WTC11 (cell line): ENCODE measurements at regions not wholly inside any gene's neighbourhood (a gene's known extent, or its start where the extent isn't known, plus 50 kb on each side); places are given as distances from the start of the nearest gene placed in this dataset.
"Not testable (repeated sequence)": the region's sequence is repeated elsewhere in the genome, so short reads cannot be mapped to it uniquely, and the experiment has no call there.

Source experiments
- ATAC-seq: fragments of 200-7000 bp; cut with Tn5 transposase; 2 replicates; pipeline ENCODE4 v1.10.0; 2021; ENCODE audit warnings: mild to moderate bottlenecking, moderate library complexity
- CTCF ChIA-PET: fragments of 300-600 bp; sonication (Branson Sonifier 250); formaldehyde crosslinking; loops from one replicate; lab custom pipeline; 2021; ENCODE audit warnings: antibody characterized with exemption; lab: Charles Lee
- POLR2A ChIA-PET: fragments of 350-600 bp; sonication (Branson Sonifier 250); formaldehyde crosslinking; loops from one replicate; lab custom pipeline; 2021; ENCODE audit warnings: antibody characterized with exemption; lab: Charles Lee
- DNase-seq: peaks from one replicate; pipeline ENCODE4 v3.0.0; 2021; ENCODE audit warnings: low spot score
- H3K27ac Mint-ChIP-seq: 2 replicates; pipeline ENCODE4 v1.8.0; 2021; ENCODE audit warnings: mixed read lengths
- H3K27me3 Mint-ChIP-seq: 2 replicates; pipeline ENCODE4 v1.8.0; 2021; ENCODE audit warnings: low read depth, mild to moderate bottlenecking, moderate library complexity, mixed read lengths
- H3K36me3 Mint-ChIP-seq: 2 replicates; pipeline ENCODE4 v1.8.0; 2021; ENCODE audit warnings: mixed read lengths
- H3K4me1 Mint-ChIP-seq: 2 replicates; pipeline ENCODE4 v1.8.0; 2022; ENCODE audit warnings: mixed read lengths
- H3K4me3 Mint-ChIP-seq: 2 replicates; pipeline ENCODE4 v1.8.0; 2021; ENCODE audit warnings: mild to moderate bottlenecking, moderate library complexity, mixed read lengths
- H3K9me3 Mint-ChIP-seq: 2 replicates; pipeline ENCODE4 v1.8.0; 2021; ENCODE audit warnings: mixed read lengths
- ATF3 ChIP-seq: sonication (generic); formaldehyde crosslinking; conservative IDR thresholded peaks from 2 replicates; pipeline ENCODE4 v1.8.1; 2022; ENCODE audit warnings: mild to moderate bottlenecking, missing genetic modification reagents
- CBFB ChIP-seq: sonication (generic); formaldehyde crosslinking; IDR thresholded peaks from 2 replicates; pipeline ENCODE4 v1.8.1; 2022; ENCODE audit warnings: mild to moderate bottlenecking, low read depth, missing genetic modification reagents
- E2F4 ChIP-seq: sonication (generic); formaldehyde crosslinking; IDR thresholded peaks from 2 replicates; pipeline ENCODE4 v1.8.1; 2022; ENCODE audit warnings: low read depth, mild to moderate bottlenecking, moderate library complexity, missing genetic modification reagents, borderline replicate concordance
- E2F5 ChIP-seq: sonication (generic); formaldehyde crosslinking; IDR thresholded peaks from 2 replicates; pipeline ENCODE4 v1.8.1; 2022; ENCODE audit warnings: mild to moderate bottlenecking, moderate library complexity, missing genetic modification reagents
- FOXP4 ChIP-seq: sonication (generic); formaldehyde crosslinking; IDR thresholded peaks from 2 replicates; pipeline ENCODE4 v1.8.0; 2022; ENCODE audit warnings: mild to moderate bottlenecking, missing genetic modification reagents
- HMGXB4 ChIP-seq: sonication (generic); formaldehyde crosslinking; IDR thresholded peaks from 2 replicates; pipeline ENCODE4 v1.8.1; 2023; ENCODE audit warnings: mild to moderate bottlenecking, moderate library complexity, missing genetic modification reagents
- JAZF1 ChIP-seq: fragments of 250-450 bp; sonication (Bioruptor Pico); IDR thresholded peaks from 2 replicates; pipeline ENCODE4 v1.9.0; 2021; ENCODE audit warnings: moderate library complexity, mild to moderate bottlenecking, inconsistent platforms
- MXD4 ChIP-seq: fragments of 250-450 bp; sonication (Bioruptor Pico); IDR thresholded peaks from 2 replicates; pipeline ENCODE4 v1.8.0; 2021; ENCODE audit warnings: mild to moderate bottlenecking, moderate library complexity, borderline replicate concordance
- MYBL2 ChIP-seq: sonication (generic); formaldehyde crosslinking; IDR thresholded peaks from 2 replicates; pipeline ENCODE4 v1.8.1; 2023; ENCODE audit warnings: mild to moderate bottlenecking, moderate library complexity, missing genetic modification reagents
- STAT6 ChIP-seq: sonication (generic); formaldehyde crosslinking; conservative IDR thresholded peaks from 2 replicates; pipeline ENCODE4 v1.8.1; 2023; ENCODE audit warnings: mild to moderate bottlenecking, low read depth, missing genetic modification reagents, moderate library complexity
- TCF7 ChIP-seq: sonication (generic); formaldehyde crosslinking; IDR thresholded peaks from 2 replicates; pipeline ENCODE4 v1.8.0; 2022; ENCODE audit warnings: mild to moderate bottlenecking, low read depth, missing genetic modification reagents, moderate library complexity
- TEAD4 ChIP-seq: sonication (generic); formaldehyde crosslinking; IDR thresholded peaks from 2 replicates; pipeline ENCODE4 v1.8.0; 2022; ENCODE audit warnings: mild to moderate bottlenecking, missing genetic modification reagents
- ZNF138 ChIP-seq: sonication (generic); formaldehyde crosslinking; conservative IDR thresholded peaks from 2 replicates; pipeline ENCODE4 v1.8.1; 2022; ENCODE audit warnings: mild to moderate bottlenecking, moderate library complexity, missing genetic modification reagents
- ZNF232 ChIP-seq: sonication (generic); formaldehyde crosslinking; IDR thresholded peaks from 2 replicates; pipeline ENCODE4 v1.8.0; 2022; ENCODE audit warnings: mild to moderate bottlenecking, missing genetic modification reagents
- ZNF263 ChIP-seq: sonication (generic); formaldehyde crosslinking; IDR thresholded peaks from 2 replicates; pipeline ENCODE4 v1.8.1; 2022; ENCODE audit warnings: low read depth, mild to moderate bottlenecking, moderate library complexity, missing genetic modification reagents
- ZNF396 ChIP-seq: fragments of 250-450 bp; sonication (Bioruptor Pico); IDR thresholded peaks from 2 replicates; pipeline ENCODE4 v1.8.0; 2021; ENCODE audit warnings: mild to moderate bottlenecking, moderate library complexity, borderline replicate concordance
- ZNF532 ChIP-seq: fragments of 250-450 bp; sonication (Bioruptor Pico); IDR thresholded peaks from 2 replicates; pipeline ENCODE4 v1.9.0; 2021; ENCODE audit warnings: mild to moderate bottlenecking, borderline replicate concordance

GRCh38 chr3:36178018-36178417 is 202.3 kb upstream of the STAC start (continued):
- TF ChIP-seq ZNF138 (CRISPR knock-in tag): no peak
- TF ChIP-seq MYBL2 (CRISPR knock-in tag): no peak
- TF ChIP-seq FOXP4 (CRISPR knock-in tag): no peak
- TF ChIP-seq E2F5: no peak
- no peak for TF ChIP-seq TEAD4 (CRISPR knock-in tag)
- TF ChIP-seq MXD4 (CRISPR knock-in tag): no peak

GRCh38 chr3:36182024-36182423 is 198.3 kb upstream of the STAC start:
- DNase-seq: no peak

GRCh38 chr3:36187197-36187596 is 193.1 kb upstream of the STAC start:
- H3K36me3 Mint-ChIP-seq, ATAC-seq, H3K4me1 Mint-ChIP-seq, CTCF ChIA-PET, POLR2A ChIA-PET, DNase-seq, H3K4me3 Mint-ChIP-seq, H3K27me3 Mint-ChIP-seq, H3K27ac Mint-ChIP-seq, H3K9me3 Mint-ChIP-seq: not testable (repeated sequence)

More at GRCh38 chr3:36182024-36182423, 198.3 kb upstream of the STAC start:
- no peak overlapping the region for H3K4me3 Mint-ChIP-seq
- H3K27ac Mint-ChIP-seq: no peak overlapping the region
- peaks cover 7% of the 10 kb centered on the region for H3K9me3 Mint-ChIP-seq
- ChIA-PET CTCF (no interaction called here), POLR2A (no interaction called here)
- H3K36me3 Mint-ChIP-seq: no peaks in the 10 kb centered on the region
- H3K4me1 Mint-ChIP-seq: peaks cover 12% of the 10 kb centered on the region
- ATAC-seq: no peak
- H3K27me3 Mint-ChIP-seq: no peaks in the 10 kb centered on the region
- TF ChIP-seq JAZF1 (CRISPR knock-in tag): no peak

- no peaks in the 10 kb centered on the region for H3K27me3 Mint-ChIP-seq
- H3K9me3 Mint-ChIP-seq: no peaks in the 10 kb centered on the region
- no peaks in the 10 kb centered on the region; the same call in 1 of the 2 replicates for H3K4me1 Mint-ChIP-seq
- no peaks in the 10 kb centered on the region for H3K36me3 Mint-ChIP-seq
- DNase-seq: no peak
- no peak for ATAC-seq
- H3K4me3 Mint-ChIP-seq: no peak overlapping the region
- ChIA-PET CTCF (no interaction called here), POLR2A (no interaction called here)
- H3K27ac Mint-ChIP-seq: no peak overlapping the region
- TF ChIP-seq TCF7 (no peak), JAZF1 (CRISPR knock-in tag) (no peak), ZNF263 (CRISPR knock-in tag) (no peak), ATF3 (CRISPR knock-in tag) (no peak), E2F4 (CRISPR knock-in tag) (no peak), ZNF232 (no peak), ZNF396 (CRISPR knock-in tag) (no peak), CBFB (no peak), ZNF532 (no peak), HMGXB4 (CRISPR knock-in tag) (no peak), STAT6 (CRISPR knock-in tag) (no peak)
Observed at GRCh38 chr3:36192901-36193300, 187.4 kb upstream of the STAC start.
